BJ (cell line): ENCODE measurements at regions not wholly inside any gene's neighbourhood (a gene's known extent, or its start where the extent isn't known, plus 50 kb on each side); places are given as distances from the start of the nearest gene placed in this dataset.

ENCODE experiments used
- CTCF ChIA-PET: fragments of 350-600 bp; formaldehyde crosslinking; extraction: SDS; loops from one replicate; lab custom pipeline; 2021; ENCODE audit warnings: antibody characterized with exemption, inconsistent platforms; lab: Yijun Ruan, JAX
- POLR2A ChIA-PET: fragments of 300-600 bp; sonication (Branson Sonifier 250); formaldehyde crosslinking; extraction: SDS; loops from one replicate; lab custom pipeline; 2021; ENCODE audit warnings: antibody characterized with exemption; lab: Charles Lee
- DNase-seq: peaks from one replicate; pipeline ENCODE4 v3.0.0-alpha.2; 2011; ENCODE audit warnings: low read depth
- H3K27me3 ChIP-seq: 2 replicates; pipeline ENCODE4 v1.6.0; 2011; ENCODE audit warnings: low read length; ENCODE audit not compliant: control insufficient read depth, insufficient read depth
- H3K36me3 ChIP-seq: 2 replicates; pipeline ENCODE4 v1.5.1; 2011; ENCODE audit warnings: low read length; ENCODE audit not compliant: control insufficient read depth, insufficient read depth
- H3K4me3 ChIP-seq: 2 replicates; pipeline ENCODE4 v1.5.1; 2011; ENCODE audit warnings: low read depth, mild to moderate bottlenecking, control low read depth, low read length
- TF ChIP-seq, protein P1 (sequence below): IDR thresholded peaks from 2 replicates; pipeline ENCODE4 v1.5.1; 2011; ENCODE audit warnings: low read depth, mild to moderate bottlenecking, control low read depth, inconsistent platforms, low read length, moderate library complexity; ENCODE audit not compliant: insufficient read depth

DNA sequence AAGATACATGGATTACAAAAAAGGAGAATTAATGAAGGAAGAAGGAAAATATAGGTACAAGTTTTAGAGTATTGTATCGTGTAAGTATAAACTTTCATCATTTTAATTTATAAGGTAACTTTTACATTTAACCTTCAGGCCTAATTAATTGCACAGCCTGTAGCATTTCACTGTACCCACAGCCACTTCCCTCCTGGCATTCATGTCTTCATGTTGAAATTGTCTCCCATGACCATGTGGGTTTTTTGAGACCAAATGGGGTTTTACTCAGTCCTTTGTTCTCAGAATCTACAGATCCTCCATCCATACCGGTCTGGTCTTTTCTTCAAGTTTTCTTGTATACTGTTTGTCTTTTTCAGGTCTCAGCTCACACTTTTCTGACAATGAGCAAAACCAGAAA is 194.3 kb upstream of the CLNK start:
- CTCF ChIA-PET = no interaction called here
- TF ChIP-seq, protein P1, sequence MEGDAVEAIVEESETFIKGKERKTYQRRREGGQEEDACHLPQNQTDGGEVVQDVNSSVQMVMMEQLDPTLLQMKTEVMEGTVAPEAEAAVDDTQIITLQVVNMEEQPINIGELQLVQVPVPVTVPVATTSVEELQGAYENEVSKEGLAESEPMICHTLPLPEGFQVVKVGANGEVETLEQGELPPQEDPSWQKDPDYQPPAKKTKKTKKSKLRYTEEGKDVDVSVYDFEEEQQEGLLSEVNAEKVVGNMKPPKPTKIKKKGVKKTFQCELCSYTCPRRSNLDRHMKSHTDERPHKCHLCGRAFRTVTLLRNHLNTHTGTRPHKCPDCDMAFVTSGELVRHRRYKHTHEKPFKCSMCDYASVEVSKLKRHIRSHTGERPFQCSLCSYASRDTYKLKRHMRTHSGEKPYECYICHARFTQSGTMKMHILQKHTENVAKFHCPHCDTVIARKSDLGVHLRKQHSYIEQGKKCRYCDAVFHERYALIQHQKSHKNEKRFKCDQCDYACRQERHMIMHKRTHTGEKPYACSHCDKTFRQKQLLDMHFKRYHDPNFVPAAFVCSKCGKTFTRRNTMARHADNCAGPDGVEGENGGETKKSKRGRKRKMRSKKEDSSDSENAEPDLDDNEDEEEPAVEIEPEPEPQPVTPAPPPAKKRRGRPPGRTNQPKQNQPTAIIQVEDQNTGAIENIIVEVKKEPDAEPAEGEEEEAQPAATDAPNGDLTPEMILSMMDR = no peak
- DNase-seq = no peak
- no peak overlapping the region for H3K4me3 ChIP-seq
- no peaks in the 10 kb centered on the region for H3K36me3 ChIP-seq
- H3K27me3 ChIP-seq = no peaks in the 10 kb centered on the region
- POLR2A ChIA-PET = no interaction called here

DNA sequence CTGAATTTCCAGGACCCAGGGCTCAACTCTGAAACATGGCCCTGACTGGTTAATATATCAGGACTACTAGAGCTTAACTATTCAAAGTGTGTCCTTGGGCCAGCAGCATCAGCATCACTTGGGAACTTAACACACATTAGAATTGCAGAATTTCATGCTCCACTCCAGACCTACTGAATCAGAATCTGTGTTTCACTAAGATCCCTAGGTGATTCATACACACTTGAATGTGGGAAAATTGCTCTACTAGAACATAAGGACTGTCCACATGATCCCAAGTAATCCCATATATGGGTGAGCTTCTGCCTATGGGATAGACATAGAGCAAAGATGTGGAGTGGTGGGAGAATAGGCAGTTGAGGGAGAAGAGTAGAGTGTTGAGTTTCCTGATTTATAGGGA is 192.5 kb upstream of the CLNK start:
- Histone ChIP-seq H3K4me3 (no peak overlapping the region), H3K36me3 (no peaks in the 10 kb centered on the region), H3K27me3 (no peaks in the 10 kb centered on the region)
- TF ChIP-seq, protein P1 = no peak
- ChIA-PET POLR2A (no interaction called here), CTCF (no interaction called here)
- DNase-seq = no peak

DNA sequence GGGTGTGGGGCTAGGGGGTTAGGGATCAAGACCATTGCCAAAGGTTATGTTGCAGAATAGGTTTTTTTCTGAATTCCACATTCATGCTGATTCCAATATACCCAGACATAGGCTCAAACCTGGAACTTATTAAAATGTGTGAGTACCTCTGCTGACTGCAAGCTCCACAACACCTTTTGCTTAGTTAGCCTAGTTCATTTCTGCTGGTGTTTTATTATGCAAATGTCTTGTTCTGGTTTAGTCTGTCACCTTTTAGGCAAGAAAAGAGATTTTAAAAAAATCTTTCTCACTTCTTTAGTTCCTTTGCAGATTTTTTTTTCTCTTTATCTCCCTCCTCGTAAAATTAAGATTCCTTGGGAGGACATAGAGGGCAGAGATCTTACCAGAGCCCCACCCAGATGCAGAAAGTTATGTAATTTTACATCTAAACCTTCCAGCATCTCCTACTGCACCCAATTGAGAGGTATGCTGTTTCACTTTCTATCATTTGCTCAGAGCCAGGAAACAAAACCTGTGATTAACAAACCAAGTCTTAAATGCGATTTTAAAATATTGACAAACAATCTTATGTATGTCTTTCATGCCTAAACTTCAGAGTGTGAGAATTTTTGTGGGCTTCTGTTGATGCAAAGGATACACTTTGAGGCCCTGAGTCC is 190.7 kb upstream of the CLNK start:
- Histone ChIP-seq H3K27me3 (no peaks in the 10 kb centered on the region), H3K4me3 (no peak overlapping the region), H3K36me3 (no peaks in the 10 kb centered on the region)
- CTCF ChIA-PET = no interaction called here
- DNase-seq = no peak
- POLR2A ChIA-PET = no interaction called here
- TF ChIP-seq, protein P1 = no peak

DNA sequence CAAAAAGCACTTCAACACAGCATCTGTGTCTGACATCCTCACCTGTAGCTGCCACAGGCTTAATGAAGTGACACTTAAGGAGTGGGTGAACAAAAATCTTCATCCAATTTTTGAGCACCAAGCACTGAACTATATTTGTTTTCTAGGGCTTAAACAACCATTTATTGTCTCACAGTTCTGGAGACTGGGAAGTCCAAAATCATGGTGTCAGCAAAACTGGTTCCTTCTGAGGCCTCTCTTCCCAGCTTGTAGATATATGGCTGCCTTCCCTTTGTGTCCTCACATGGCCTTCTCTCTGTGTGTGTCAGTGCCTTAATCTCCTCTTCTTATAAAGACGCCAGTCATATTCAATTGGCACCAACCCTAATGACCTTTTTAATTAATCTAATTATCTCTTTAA is 189.2 kb upstream of the CLNK start:
- DNase-seq = no peak
- TF ChIP-seq, protein P1 = no peak
- ChIA-PET CTCF (no interaction called here), POLR2A (no interaction called here)
- Histone ChIP-seq H3K27me3 (no peaks in the 10 kb centered on the region), H3K4me3 (no peak overlapping the region), H3K36me3 (no peaks in the 10 kb centered on the region)

DNA sequence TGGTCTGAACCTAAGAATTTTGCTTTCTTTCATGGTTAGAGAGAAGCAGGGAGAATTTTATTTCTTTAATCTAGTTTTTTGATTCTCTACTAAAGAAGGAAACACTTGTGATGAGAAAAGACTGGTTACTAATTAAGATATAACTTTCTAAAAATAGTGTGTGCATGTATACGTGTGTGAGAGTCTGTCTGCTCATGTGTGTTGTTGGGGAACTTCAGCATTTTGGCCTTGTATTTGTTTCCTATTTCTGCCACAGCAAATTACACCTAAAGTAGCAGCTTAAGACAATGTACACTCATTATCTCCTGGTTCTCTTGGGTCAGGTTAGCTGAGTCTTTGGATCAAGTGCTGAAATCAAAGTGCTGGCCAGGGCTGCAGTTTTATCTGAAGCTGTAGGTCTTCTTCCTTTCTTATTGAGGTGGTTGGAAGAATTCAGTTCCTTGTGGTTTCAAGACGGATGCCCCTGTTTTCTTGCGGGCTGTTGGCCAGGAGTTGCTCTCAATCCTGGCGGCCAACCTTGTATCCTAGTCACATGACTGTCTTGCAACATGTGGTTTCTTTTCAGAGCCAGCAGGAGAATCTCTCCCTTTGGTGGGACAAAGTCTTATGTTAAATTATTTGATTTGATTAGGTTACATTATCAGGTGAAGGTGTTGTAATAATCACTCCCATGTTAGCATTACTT is 188.4 kb upstream of the CLNK start:
- no peak for DNase-seq
- Histone ChIP-seq H3K36me3 (no peaks in the 10 kb centered on the region), H3K4me3 (no peak overlapping the region), H3K27me3 (no peaks in the 10 kb centered on the region)
- ChIA-PET CTCF (no interaction called here), POLR2A (no interaction called here)
- TF ChIP-seq, protein P1 = no peak
